ENCODE measurements at regions not wholly inside any gene's neighbourhood (a gene's known extent, or its start where the extent isn't known, plus 50 kb on each side); places are given as distances from the start of the nearest gene placed in this dataset.

GRCh38 chr18:21998486-21998885, 170.9 kb upstream of the GATA6 start:
- Histone ChIP-seq H3K27me3 (ENCODE audit: low read length) (no peaks in the 10 kb centered on the region), H3K79me2 (ENCODE audit: insufficient read depth, low read length) (no peaks in the 10 kb centered on the region), H3K9me3 (ENCODE audit: insufficient read depth, low read length) (no peaks in the 10 kb centered on the region), H3K9ac (ENCODE audit: low read length) (no peak overlapping the region), H3K36me3 (ENCODE audit: low read length) (no peaks in the 10 kb centered on the region), H4K20me1 (ENCODE audit: low read depth, low read length) (no peaks in the 10 kb centered on the region), H3K9me2 (replicated peaks; ENCODE audit: insufficient read depth, low read length) (no peaks in the 10 kb centered on the region), H3K4me3 (ENCODE audit: insufficient read depth, low read length, poor library complexity, severe bottlenecking) (no peak overlapping the region), H3K4me2 (ENCODE audit: low read depth, low read length, poor library complexity, severe bottlenecking) (no peak overlapping the region), H3F3A (ENCODE audit: insufficient read depth) (no peaks in the 10 kb centered on the region), H3K27ac (ENCODE audit: low read depth, low read length) (no peak overlapping the region), H2AFZ (ENCODE audit: low read depth, low read length, severe bottlenecking) (no peak overlapping the region)
- TF ChIP-seq, protein P1, sequence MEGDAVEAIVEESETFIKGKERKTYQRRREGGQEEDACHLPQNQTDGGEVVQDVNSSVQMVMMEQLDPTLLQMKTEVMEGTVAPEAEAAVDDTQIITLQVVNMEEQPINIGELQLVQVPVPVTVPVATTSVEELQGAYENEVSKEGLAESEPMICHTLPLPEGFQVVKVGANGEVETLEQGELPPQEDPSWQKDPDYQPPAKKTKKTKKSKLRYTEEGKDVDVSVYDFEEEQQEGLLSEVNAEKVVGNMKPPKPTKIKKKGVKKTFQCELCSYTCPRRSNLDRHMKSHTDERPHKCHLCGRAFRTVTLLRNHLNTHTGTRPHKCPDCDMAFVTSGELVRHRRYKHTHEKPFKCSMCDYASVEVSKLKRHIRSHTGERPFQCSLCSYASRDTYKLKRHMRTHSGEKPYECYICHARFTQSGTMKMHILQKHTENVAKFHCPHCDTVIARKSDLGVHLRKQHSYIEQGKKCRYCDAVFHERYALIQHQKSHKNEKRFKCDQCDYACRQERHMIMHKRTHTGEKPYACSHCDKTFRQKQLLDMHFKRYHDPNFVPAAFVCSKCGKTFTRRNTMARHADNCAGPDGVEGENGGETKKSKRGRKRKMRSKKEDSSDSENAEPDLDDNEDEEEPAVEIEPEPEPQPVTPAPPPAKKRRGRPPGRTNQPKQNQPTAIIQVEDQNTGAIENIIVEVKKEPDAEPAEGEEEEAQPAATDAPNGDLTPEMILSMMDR (IDR thresholded peaks at IDR 0.05; ENCODE audit: insufficient read depth, low read length, poor library complexity, severe bottlenecking): no peak
- TF ChIP-seq EZH2phosphoT487 (conservative IDR thresholded peaks at IDR 0.05; ENCODE audit: low read length): no peak

- Histone ChIP-seq H3F3A (ENCODE audit: insufficient read depth) (no peaks in the 10 kb centered on the region), H3K36me3 (ENCODE audit: low read length) (no peaks in the 10 kb centered on the region), H3K79me2 (ENCODE audit: insufficient read depth, low read length) (no peaks in the 10 kb centered on the region), H3K27me3 (ENCODE audit: low read length) (no peaks in the 10 kb centered on the region), H3K27ac (ENCODE audit: low read depth, low read length) (no peak overlapping the region), H4K20me1 (ENCODE audit: low read depth, low read length) (no peaks in the 10 kb centered on the region), H3K9me3 (ENCODE audit: insufficient read depth, low read length) (no peaks in the 10 kb centered on the region), H3K4me2 (ENCODE audit: low read depth, low read length, poor library complexity, severe bottlenecking) (no peak overlapping the region), H3K9ac (ENCODE audit: low read length) (no peak overlapping the region), H3K4me3 (ENCODE audit: insufficient read depth, low read length, poor library complexity, severe bottlenecking) (no peak overlapping the region), H3K9me2 (replicated peaks; ENCODE audit: insufficient read depth, low read length) (no peaks in the 10 kb centered on the region), H2AFZ (ENCODE audit: low read depth, low read length, severe bottlenecking) (no peak overlapping the region)
- no peak for TF ChIP-seq EZH2phosphoT487 (conservative IDR thresholded peaks at IDR 0.05; ENCODE audit: low read length)
- TF ChIP-seq, protein P1 (IDR thresholded peaks at IDR 0.05; ENCODE audit: insufficient read depth, low read length, poor library complexity, severe bottlenecking): no peak
Observed at GRCh38 chr18:22001912-22002487, 167.4 kb upstream of the GATA6 start.

- Histone ChIP-seq H3K9me2 (replicated peaks; ENCODE audit: insufficient read depth, low read length) (no peaks in the 10 kb centered on the region), H3K9ac (ENCODE audit: low read length) (no peak overlapping the region), H2AFZ (ENCODE audit: low read depth, low read length, severe bottlenecking) (no peak overlapping the region), H4K20me1 (ENCODE audit: low read depth, low read length) (no peaks in the 10 kb centered on the region), H3K79me2 (ENCODE audit: insufficient read depth, low read length) (no peaks in the 10 kb centered on the region), H3K27me3 (ENCODE audit: low read length) (no peaks in the 10 kb centered on the region), H3K4me3 (ENCODE audit: insufficient read depth, low read length, poor library complexity, severe bottlenecking) (no peak overlapping the region), H3K4me2 (ENCODE audit: low read depth, low read length, poor library complexity, severe bottlenecking) (no peak overlapping the region), H3F3A (ENCODE audit: insufficient read depth) (no peaks in the 10 kb centered on the region), H3K9me3 (ENCODE audit: insufficient read depth, low read length) (no peaks in the 10 kb centered on the region), H3K36me3 (ENCODE audit: low read length) (no peaks in the 10 kb centered on the region), H3K27ac (ENCODE audit: low read depth, low read length) (no peak overlapping the region)
- no peak for TF ChIP-seq EZH2phosphoT487 (conservative IDR thresholded peaks at IDR 0.05; ENCODE audit: low read length)
- TF ChIP-seq, protein P1 (IDR thresholded peaks at IDR 0.05; ENCODE audit: insufficient read depth, low read length, poor library complexity, severe bottlenecking): no peak
Observed at GRCh38 chr18:22005191-22005841, 164.1 kb upstream of the GATA6 start.
